ENCODE measurements at regions not wholly inside any gene's neighbourhood (a gene's known extent, or its start where the extent isn't known, plus 50 kb on each side); places are given as distances from the start of the nearest gene placed in this dataset.

DNA sequence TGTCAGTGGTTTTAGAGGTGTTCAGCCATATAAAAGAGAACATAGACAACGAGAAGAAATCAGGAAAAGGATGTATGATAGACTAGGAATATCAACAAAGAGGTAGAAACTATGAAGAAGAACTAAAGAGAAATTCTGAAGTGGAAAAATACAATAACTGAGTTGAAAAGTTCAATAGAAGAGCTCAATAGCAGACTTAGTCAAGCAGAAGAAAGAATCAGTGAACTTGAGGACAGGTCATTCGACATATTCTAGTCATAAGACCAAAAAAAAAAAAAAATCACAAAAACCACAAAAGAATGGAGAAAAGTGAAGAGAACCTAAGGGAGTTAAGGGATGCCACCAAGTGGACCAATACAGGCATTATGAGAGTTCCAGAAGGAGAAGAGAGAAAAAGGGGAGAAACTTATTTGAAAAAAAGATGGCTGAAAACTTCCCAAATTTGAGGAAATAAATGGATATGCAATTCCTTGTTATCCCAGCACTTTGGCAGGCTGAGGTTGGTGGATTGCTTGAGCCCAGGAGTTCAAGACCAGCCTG lies 321.2 kb downstream of the ABCC12 start (continued):
- TF ChIP-seq CHD7 (IDR thresholded peaks at IDR 0.05; ENCODE audit: insufficient replicate concordance, low read length) (no peak), TCF12 (IDR thresholded peaks at IDR 0.05; ENCODE audit: low read depth, low read length) (no peak), CHD2 (IDR thresholded peaks at IDR 0.05; ENCODE audit: low read length) (no peak), CBX5 (IDR thresholded peaks at IDR 0.05; ENCODE audit: low read depth, low read length) (no peak), SP1 (IDR thresholded peaks at IDR 0.05; ENCODE audit: low read depth, low read length) (no peak), BACH1 (IDR thresholded peaks at IDR 0.05; ENCODE audit: low read length) (no peak)
